ENCODE measurements at regions not wholly inside any gene's neighbourhood (a gene's known extent, or its start where the extent isn't known, plus 50 kb on each side); places are given as distances from the start of the nearest gene placed in this dataset.

- DNase-seq (ENCODE audit: low spot score) = peak; percentile 20
These were observed 126.2 kb downstream of the TMEM18 start for GRCh38 chr2:550860-551567.

- no peak for DNase-seq (ENCODE audit: low spot score)
These were observed 131.2 kb downstream of the TMEM18 start for GRCh38 chr2:545711-546650.

GRCh38 chr2:545228-545627 lies 132.0 kb downstream of the TMEM18 start:
- DNase-seq (ENCODE audit: low spot score) = no peak

DNA sequence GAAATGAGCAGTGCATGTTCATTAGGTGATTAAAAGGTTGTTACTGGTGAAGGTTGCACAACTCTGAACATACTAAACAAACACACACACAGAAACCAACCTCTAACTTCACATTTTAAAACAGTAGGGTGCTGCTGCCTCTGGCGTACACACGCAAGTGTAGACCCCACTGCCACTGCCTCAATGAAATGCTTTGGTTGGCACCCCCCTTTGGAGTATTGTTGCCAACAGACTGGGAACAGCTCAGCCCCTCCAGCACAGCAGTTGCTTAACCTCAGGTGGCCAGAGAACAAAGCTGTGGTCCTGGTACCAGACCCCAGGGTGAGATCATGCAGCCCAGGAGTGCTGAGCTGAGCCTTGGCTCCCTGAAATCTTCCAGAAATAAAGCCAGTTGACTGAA lies 138.6 kb downstream of the TMEM18 start:
- no peak for DNase-seq (ENCODE audit: low spot score)

- DNase-seq (ENCODE audit: low spot score) = peak; percentile 9
These were observed 142.0 kb downstream of the TMEM18 start for GRCh38 chr2:535222-535621.

DNA sequence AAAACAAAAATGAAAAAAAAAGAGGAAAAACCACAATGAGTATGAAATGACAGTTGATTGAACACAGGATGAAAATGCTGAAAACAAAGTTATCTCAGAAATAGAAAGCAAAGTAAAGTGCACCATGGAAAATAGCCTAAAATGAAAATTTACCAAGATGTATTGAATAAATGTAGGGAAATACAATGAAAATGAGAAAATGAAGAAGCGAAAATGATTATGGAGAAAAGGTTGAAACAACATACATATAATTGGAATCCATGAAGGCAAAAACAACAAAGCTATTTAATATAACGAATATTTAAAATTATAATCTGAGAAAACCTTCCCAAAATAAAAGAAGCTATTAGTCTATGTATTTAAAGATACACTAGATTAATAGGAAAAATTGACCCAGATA lies 147.4 kb downstream of the TMEM18 start:
- DNase-seq (ENCODE audit: low spot score) = no peak

DNA sequence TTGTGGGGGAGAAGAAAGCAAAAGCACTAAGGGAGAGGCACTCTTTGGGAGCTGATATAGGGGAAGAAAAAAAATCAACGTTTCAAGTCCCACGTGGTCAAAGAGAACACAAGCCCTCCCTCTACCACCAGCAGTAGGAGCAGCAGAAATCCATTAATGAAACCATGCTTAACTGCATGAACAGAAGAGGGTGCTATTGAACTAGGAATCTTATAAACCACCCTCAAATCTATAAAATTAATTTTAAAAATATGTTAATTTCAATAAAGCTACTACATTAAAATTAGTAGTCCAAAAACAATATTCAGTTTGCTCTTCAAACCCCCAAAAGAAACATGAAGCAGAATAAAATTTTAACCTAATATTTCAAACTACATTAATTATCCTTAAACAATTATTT lies 147.8 kb downstream of the TMEM18 start:
- DNase-seq (ENCODE audit: low spot score) = peak; percentile 79

DNA sequence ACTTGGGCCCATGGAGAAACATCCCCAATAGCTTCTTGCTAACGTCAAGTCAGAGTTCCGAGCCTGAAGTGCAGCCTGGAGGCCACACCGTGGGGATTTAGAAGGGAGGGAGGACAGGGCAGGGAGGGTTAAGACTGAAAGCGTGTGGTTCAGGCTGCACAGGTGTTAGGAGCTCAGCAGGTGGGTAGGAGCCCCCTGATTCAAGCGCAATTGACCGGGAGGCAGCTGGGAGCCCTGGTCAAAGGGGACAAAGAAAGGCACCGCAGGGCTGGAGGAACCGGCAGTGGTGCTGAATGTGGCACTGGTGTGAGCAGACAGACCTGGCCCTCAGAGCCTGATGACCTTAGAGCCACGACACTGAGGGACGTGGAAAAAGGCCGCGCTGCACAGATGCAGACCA lies 149.6 kb downstream of the TMEM18 start:
- no peak for DNase-seq (ENCODE audit: low spot score)

DNA sequence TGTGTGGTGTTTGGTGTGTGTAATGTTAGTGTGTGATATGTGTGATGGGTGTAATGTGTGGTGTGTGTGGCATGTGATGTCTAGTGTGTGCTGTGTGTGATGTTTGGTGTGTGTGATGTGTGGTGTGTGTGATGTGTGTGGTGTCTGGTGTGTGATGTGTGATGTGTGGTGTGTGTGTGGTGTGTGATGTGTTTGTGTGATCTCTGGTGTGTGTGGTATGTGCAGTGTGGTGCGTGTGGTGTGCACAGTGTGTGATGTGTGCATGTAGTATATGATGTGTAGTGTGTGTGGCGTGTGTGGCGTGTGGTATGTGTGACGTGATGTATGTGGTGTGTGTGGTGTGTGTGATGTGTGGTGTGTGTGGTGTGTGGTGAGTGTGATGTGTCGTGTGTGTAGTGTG lies 150.3 kb downstream of the TMEM18 start:
- DNase-seq (ENCODE audit: low spot score) = no peak

DNA sequence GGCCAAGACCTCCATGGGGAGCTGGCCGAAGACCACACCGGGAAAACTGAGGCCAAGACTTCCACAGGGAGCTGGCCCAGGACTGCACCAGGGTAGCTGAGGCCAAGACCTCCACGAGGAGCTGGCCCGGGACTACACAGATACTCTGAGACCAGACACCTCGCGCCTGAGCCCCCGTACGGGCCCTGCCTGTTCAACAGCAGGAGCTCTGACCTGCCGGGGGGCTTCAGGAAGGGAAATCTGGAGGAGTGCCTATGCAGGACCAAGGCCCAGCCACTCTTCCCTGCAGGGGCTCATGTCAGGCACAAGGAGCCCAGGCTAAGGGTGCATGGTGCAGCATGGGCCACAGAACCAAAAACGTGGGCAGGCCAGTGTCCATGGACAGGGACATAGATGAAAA lies 151.6 kb downstream of the TMEM18 start:
- DNase-seq (ENCODE audit: low spot score) = no peak

- no peak for DNase-seq (ENCODE audit: low spot score)
These were observed 152.2 kb downstream of the TMEM18 start for GRCh38 chr2:525021-525420.

GRCh38 chr2:524442-524841 lies 152.8 kb downstream of the TMEM18 start:
- no peak for DNase-seq (ENCODE audit: low spot score)

- DNase-seq (ENCODE audit: low spot score) = no peak
These were observed 153.4 kb downstream of the TMEM18 start for GRCh38 chr2:523698-524270.

DNA sequence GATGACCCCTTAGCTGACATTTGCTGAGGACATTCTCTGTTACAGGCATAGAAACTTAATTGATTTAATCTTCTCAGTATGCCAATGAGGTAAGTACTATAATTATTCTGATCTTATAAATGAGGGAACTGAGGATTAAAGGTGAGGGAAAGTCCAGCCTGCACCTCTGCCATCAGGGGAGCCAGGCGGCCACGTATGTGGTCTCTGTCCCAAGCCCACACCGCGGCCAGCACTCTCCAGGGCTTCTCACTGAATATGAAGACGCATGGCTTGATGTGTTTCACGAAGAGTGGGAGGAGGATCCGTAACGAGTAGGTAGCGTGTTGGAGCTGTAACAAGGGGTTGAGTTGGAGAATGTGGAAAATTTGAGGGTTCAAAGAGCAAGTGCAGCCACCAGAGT lies 154.4 kb downstream of the TMEM18 start:
- no peak for DNase-seq (ENCODE audit: low spot score)

DNA sequence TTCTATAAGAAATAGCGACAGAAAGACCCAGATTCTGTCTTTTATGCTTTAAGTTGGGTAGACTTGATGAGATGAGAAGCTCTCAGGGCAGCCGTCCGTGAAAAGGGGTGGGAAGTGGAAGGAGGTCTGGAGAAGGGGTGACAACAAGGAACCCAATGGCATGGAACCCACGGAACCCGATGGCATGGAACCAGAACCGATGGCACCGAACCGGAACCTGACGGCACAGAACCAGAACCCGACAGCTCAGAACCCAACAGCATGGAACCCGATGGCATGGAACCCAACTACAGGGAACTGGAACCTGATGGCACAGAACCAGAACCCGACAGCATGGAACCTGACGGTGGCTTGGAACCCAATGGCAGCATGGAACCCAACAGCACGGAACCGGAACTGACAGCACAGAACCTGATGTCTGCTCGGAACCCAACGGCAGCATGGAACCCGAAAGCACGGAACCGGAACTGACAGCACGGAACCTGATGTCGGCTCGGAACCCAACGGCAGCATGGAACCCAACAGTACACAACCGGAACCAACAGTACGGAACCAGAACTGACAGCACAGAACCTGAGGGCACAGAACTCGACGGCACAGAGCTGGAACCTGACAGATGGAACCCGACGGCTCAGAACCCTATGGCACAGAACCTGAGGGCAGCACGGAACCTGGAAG lies 155.2 kb downstream of the TMEM18 start:
- DNase-seq (ENCODE audit: low spot score) = no peak

DNA sequence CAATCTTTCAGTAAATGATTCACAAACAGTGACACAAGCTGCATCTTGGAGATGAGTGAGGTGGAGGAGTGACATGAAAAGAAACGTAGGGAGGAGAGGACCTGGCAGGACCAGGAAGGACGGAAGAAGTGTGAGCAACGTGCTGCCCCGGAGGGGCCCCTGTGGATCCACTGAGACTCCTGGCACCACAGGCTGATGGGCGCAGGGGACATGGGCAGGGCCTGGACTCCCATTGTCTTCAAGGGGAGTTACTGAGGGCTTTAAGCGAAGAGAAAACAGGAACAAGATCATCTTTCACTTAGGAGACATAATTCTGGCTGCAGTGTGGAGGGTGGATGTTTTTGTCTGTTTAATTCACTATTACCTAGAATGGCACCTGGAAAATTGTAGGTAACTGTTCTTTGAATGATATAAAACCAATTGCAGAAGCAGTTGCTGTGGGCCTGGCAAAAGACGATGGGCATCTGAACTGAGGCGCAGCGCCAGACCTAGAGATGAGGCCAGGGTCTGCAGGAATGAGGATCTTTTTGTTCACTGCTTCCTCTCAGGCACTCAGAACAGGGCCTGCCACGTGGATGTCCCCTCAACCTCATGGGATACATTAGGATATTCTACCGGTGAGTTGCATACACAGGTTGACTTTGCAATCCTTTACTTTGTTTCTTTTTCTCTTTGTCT lies 156.4 kb downstream of the TMEM18 start:
- no peak for DNase-seq (ENCODE audit: low spot score)

- no peak for DNase-seq (ENCODE audit: low spot score)
These were observed 160.3 kb downstream of the TMEM18 start for GRCh38 chr2:516944-517343.

GRCh38 chr2:516131-516530 lies 161.1 kb downstream of the TMEM18 start:
- DNase-seq (ENCODE audit: low spot score) = no peak

- no peak for DNase-seq (ENCODE audit: low spot score)
These were observed 161.6 kb downstream of the TMEM18 start for GRCh38 chr2:515441-516127.

GRCh38 chr2:513981-514706 lies 163.1 kb downstream of the TMEM18 start:
- no peak for DNase-seq (ENCODE audit: low spot score)

DNA sequence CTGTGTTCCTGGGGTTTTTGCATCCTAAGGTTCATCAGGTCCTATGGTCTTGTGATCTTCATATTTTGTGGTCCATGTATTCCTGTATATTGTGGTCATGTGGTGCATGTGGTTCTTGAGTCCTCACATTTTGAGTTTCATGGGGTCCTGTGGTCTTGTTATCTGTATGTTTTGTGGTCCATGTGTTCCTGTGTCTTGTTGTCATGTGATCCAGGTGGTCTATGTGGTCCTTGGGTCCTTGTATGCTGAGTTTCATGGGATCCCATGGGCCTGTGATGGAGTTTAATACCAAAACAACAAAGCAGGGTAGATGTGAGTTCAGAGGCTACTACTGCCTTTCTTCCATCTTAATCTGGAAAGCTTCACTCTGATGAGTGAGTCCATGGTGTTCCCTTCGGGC lies 166.4 kb downstream of the TMEM18 start:
- DNase-seq (ENCODE audit: low spot score) = no peak
